ENCODE measurements at regions not wholly inside any gene's neighbourhood (a gene's known extent, or its start where the extent isn't known, plus 50 kb on each side); places are given as distances from the start of the nearest gene placed in this dataset.

DNA sequence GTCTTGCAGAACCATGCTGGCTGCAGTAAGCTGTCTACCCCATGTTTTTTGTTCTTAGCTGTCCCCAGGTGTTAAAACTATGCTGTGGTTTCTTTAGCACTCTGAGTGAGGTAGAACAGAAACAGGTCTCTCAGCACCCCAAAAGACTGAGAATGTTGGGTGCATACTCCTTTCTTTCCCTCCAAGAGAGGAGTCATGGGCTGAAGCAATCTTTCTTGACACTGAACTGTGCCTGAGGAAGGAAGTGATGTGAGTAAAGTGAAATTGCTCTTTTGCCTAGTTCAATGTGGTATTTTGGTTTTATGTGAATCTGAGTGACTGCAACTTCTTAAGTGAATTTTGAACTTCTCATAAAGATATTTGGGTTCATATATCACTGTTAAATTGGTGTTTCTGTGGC is 138.0 kb upstream of the MCHR2 start:
- no peak for DNase-seq

GRCh38 chr6:100130630-100131029 is 136.6 kb upstream of the MCHR2 start:
- no peak for DNase-seq

GRCh38 chr6:100126790-100127484 is 132.9 kb upstream of the MCHR2 start:
- DNase-seq: no peak

- no peak for DNase-seq
Observed at GRCh38 chr6:100121854-100122609, 128.0 kb upstream of the MCHR2 start.

- no peak for DNase-seq
Observed at GRCh38 chr6:100119261-100119660, 125.2 kb upstream of the MCHR2 start.

DNA sequence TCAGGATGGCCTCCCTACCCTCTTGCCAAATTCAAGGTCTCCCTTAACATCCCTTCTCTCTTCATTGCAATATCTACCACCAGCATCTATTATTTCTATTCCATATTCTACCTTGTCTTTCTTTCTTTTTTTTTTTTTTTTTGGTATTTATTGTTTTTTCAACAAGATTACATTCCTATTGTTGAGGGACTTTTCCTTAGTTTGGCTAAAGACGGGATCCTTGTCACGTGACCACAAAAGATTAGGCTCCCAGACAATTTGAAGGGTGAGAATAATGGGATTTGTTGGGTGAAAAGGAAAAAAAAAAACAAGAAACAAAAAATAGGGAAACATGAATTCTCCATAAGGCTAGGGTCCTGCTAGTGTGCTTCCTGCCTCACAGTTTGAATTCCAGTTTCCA is 124.3 kb upstream of the MCHR2 start:
- no peak for DNase-seq

DNA sequence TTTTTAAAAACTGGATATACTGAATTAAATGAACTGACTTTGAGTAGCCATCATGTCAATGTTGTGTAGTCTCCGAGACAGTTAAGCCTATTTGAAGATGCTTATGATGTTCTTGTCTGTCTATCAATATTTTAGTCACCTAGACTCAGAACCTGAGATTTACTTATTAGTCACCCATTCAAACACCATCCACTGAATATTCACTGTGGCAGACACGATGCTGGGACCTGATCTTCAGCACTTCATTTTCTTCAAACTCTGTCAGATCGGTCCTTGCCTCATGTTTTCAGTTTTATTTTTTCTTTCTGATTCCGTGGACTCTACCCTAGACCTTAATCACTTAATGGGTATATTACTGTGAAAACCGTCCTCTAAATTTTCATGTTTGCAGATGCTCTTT is 123.7 kb upstream of the MCHR2 start:
- DNase-seq: no peak

DNA sequence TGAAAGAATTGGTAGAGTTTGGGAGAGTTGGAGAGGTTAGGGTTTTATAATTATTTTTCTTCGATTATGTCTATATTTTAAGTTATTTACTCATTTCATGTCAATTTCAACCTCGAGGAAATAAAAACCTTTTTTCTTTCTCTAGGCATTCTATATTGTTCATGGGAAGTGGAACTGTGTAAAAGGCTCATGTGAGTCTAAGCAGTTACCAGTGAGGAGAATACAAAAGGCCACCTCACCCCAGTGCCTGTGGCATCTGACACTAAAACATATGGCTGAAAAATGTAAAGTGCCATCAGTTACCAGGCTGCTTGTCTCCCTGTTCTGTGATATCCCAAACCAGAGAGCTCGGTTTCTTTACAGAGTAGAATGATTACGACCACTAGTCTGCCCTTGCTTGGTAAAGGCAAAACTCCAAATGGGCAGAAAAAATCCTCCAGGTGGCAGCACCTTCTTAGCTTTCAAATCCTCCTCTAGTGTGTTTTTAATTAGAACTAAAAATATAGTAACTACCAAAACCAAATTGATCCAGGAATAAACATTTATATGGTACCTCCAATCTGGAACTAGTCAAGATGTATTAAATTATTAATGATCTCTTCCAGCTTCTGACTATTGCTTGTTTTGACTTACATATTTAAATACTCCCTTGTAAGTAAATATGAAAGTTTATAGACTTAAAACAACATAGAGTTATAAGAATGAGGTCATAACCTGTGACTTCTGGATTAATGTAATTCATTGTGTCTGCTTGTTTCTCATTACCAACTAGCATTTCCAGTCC is 122.6 kb upstream of the MCHR2 start:
- DNase-seq: no peak

GRCh38 chr6:100115407-100116101 is 121.5 kb upstream of the MCHR2 start:
- no peak for DNase-seq

DNA sequence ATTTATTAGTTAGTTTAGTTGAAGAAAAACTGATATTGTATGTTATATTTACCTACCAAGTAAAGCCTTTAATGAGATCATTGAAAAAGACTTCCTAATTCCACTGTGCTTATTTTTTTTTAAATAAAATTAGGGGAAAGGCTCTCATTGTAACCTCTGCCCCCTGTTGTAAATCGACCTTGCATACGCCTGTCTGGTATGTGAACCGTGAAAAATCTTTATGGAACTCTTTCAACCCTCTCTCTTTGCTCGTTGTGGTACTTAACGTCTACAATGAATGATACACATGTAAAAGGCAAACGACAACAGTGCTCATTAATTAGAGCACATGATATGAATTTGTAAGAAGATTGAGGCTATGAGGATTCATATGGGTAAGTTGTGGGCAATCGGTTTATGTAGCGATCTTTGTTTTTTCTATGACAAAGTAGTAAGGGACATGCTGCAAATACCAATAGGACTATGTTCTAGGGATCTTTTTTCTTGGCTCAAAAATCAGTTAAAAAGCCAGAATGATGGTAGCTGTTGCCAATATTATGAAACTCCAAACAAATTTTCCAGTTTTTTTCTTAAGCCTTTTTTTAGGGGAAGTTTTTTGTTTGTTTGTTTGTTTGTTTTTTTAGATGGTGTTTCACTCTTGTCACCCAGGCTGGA is 119.0 kb upstream of the MCHR2 start:
- DNase-seq: no peak

DNA sequence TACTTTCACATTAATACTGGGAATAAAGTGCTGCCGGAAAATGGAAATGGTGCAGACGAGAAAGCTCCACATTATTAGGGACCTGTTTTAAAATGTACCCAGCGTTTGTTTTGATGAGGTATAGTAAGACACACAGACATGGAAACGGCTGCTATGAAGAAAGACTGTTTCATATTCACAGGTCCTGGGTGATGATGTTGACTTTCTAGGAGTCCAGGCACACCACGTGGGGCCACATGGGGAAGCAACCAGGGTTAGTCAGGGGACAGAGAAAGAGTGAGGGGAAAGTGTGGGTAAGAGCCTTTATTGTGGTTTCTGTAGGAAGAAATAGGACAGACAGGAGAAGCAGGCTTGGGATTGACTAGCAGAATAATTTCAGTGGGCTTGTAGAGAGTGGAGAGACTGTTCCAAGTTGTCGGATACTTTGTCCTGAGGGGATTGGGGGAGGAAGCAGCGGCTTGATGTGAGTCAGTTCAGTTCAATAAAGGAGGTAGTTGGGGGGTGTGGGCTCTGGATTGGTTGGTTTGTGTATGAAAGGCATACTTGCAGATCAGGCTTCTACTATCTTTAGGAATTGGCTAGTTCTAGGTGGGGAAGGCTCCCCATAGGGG is 112.0 kb upstream of the MCHR2 start:
- DNase-seq: no peak

- no peak for DNase-seq
Observed at GRCh38 chr6:100105138-100105537, 111.1 kb upstream of the MCHR2 start.

DNA sequence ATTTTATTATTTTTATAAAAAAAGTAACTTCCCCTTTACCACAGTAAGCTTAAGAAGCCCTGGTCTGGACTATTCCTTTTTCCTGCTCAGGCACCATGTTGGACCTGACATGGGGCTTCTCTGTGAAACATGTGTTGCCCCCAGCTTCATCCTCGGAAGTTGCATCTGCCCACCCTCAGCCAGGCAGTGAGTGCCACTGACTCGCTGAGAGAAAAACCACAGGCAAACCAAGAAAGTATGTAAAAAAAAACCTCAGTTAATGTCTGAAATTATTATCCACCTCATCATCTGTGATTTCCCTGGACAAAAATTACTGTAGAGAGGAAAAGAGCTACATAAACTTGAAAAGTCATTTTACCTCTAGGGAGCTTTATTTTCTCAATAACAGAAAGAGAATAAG is 109.9 kb upstream of the MCHR2 start:
- DNase-seq: no peak

- no peak for DNase-seq
Observed at GRCh38 chr6:100103194-100103593, 109.2 kb upstream of the MCHR2 start.

DNA sequence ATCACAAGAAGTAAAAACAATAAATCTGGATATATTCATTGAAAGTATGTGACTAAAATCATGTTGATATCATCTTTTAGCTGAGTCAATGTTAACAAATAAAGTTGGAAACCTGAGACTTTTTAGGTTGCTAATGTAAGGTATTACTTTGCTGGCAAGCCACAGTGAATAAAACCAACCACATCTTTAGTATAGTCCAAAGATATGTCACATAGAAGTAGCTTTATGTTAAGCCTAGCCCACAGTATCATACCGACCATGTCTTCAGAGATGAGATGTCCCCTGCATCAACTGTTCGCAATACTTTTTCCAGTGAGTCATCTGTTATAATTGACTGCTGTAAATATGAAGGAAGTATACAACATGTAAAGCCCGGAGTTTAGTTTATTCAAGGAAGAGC is 107.6 kb upstream of the MCHR2 start:
- DNase-seq: no peak

- no peak for DNase-seq
Observed at GRCh38 chr6:100100776-100101175, 106.8 kb upstream of the MCHR2 start.

DNA sequence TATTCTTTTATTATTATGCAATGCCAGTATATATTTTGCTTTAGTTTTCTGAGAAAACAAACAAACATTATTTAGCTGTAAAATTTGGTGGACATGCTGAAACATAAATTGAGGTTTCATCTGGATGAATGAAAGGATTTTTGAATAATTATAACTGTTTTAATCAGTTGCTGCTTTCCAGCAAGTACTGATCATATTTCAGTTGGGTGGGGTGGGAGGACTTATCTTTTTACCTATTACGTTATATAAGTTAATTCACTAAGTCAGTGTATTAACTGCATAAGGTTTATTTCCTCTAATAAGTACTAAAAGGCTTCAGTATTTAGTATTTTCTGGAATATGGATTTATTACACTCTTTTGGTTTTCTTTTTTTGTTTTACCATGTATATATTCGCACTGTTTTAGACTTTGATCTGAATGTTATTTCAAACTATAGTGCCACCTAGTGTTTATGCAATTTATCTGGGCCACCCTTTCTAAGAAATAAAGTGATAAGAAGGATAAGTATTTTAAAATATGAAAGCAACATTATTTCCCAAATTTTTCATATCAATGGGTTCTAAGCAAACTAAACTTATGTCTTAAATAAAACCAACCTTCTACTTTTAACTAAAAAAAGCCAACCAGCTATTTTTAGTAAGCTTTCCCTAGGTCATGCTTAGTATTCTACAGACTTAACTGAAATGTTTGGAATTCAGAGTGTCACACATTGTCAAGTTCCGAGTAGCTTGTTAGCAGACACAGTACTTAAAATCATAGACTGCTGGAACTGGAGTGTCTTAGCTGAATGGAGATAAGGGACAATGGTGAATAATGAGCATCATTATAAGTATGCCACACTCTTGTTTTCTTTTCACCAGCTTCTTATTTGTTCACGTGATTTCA is 105.4 kb upstream of the MCHR2 start:
- no peak for DNase-seq

GRCh38 chr6:100096936-100097335 is 102.9 kb upstream of the MCHR2 start:
- DNase-seq: no peak

GRCh38 chr6:100096341-100096740 is 102.3 kb upstream of the MCHR2 start:
- DNase-seq: no peak

DNA sequence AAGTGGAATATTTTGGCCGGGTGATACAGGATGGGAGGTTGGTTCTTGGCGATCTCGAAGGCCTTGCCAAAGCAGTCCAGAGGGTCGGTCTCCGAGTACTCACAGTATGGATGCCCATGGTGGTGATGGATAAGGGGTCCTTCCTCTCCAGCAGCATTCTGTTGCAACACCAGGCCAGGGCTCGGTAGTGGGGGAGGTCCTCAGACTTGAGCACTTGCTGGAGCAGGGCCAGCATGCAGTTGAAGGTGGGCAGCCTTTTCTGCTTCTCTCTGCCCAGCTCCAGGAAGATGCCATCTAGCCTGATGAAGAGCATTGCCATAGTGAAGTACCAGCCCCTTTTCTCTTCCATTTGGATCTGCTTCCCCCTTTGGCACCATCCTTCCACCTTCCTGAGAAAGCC is 99.4 kb upstream of the MCHR2 start:
- no peak for DNase-seq

DNA sequence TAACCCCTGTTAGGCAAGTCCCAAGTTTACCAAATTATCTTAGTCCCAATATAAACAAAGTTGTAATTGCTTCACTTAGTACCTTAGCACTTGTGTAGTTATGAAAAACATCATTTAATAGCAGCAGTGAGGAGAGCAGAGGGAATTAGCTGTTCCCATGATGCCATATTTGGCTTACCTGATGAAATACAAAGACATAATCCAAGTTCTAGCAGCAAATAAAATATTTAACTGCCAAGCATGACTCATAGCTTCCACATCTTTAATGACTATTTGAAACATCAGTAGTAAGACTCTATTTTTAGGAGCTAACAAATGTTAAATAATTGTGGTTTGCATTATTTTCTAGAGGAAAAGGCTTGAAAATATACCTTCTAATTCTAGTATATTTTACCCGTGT is 94.0 kb upstream of the MCHR2 start:
- DNase-seq: no peak

All from activated CD8-positive, alpha-beta memory T cell treated with anti-CD3 and anti-CD28 coated beads, Interleukin-2, amount 50 U/mL, for 4 hours (primary cell).